HG03039 (cell line): ENCODE measurements at regions not wholly inside any gene's neighbourhood (a gene's known extent, or its start where the extent isn't known, plus 50 kb on each side); places are given as distances from the start of the nearest gene placed in this dataset.

Experiments used
- ATAC-seq: cut with Tn5 transposase; IDR thresholded peaks from one replicate; pipeline ENCODE4 v1.9.1; 2021; ENCODE audit warnings: mild to moderate bottlenecking, moderate library complexity; ENCODE audit not compliant: unreplicated experiment

DNA sequence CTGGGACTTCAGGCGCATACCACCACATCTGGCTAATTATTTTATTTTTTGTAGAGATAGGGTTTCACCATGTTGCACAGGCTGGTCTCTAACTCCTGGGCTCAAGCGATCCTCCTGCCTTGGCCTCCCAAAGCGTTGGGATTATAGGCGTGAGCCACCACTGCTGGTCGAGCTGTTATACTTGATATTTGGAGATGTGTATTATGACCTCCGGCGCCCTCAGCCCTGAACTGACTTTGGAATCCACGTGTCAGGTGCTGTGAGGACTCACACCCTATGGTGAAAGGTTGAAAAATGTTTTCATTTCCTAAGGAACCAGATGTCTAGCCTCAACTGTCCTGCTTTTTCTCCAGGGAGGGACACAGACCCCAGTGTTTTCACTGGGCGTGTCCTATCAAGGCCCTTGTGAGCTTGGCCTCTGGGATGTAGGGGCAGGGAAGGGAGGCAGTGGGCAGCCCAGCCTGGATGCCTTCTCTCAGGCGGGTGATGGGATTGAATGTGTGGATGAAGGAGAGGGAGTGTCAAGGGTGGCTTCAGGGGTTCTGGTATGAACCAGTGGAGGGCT lies 56.4 kb upstream of the HAAO start:
- ATAC-seq, result no peak

DNA sequence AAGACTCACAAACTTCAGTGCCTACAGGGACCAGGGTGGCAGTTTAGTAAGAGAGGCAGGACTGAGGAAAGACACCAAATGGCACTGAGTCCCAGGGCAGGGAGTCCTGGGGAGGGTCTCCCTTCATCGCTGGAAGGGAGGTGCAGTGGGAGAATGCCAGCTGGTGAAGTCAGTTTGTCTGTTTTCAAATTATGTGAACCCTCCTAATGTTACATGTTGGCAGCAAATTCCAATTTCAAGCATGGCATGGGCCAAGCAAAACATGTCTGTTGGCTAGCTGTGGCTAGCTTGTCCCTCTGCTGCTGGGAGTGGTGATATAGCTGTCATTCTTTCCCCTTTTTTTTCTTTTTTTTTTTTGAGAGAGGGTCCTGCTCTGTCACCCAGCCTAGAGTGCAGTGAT lies 55.9 kb upstream of the HAAO start:
- no peak for ATAC-seq

DNA sequence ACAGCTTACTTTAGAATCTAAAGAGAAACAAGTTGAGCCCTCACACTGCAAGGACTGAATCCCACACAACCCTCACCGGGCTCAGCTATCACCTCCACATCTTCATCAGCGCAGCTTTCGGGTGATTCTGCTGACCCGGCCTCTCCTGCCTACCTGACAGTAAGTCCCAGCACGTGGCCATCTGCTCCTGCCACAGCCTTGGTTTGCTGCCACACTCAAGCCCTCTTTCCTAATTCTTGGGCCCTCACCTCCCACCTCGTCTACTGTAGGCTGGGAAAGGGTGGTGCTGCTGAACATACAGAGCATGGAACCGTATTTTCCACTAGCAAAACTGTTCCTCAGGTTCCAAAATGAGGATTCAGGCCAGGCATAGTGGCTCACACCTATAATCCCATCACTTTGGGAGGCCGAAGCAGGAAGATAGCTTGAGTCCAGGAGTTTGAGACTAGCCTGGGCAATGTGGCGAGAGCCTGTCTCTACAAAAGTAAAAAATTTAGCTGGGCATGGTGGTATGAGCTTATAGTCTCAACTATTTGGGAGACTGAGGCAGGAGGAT lies 55.3 kb upstream of the HAAO start:
- no peak for ATAC-seq

DNA sequence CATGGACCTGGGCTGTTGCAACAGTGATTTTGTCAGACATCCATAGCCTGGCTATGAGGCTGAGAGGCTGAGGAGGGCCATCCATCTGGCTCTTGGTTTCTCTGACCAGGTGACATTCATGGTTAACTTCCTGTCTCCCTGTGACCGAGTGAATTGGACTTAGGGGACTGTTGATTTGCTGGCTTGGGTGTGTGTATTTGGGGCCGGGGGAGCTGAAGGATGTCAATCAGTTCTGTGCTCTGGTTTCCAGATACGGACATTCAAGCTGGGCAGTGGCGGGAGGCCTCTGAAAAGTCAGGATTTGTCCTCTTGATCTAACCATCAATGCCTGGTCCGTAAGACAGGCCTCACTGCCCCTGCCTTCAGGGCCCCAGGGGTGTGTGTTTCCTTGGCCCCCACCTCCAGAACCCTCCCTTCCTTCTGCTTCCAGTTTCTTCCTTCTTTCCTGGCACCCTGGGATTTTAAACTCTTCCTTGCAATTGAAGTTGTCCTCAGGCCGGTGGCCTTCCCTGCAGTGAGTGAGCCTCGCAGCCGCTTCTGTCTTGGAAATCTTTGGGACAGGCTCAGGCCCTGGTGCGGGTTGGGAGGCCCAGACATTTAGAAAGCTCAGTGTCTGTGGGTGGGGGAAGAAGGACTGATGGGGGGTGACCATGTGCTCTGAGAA lies 54.7 kb upstream of the HAAO start:
- no peak for ATAC-seq

DNA sequence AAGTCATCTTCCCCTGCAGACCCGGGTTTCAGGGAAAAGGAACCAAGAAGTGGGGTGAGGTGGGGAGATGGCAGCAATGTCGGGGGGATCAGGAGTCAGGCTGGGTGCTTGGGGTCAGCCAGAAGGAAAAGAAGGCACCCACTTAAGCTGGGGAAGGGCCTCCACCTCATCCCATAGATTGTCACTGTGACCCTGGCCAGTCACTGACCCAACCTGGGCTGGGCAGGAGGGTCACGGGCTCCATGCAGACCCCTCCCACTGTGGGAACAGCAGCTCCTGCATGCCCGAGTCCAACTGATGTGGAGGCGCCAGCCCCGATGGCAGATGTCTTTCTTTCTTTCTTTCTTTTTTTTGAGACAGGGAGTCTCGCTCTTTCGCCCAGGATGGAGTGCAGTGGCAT lies 53.6 kb upstream of the HAAO start:
- ATAC-seq, result no peak

DNA sequence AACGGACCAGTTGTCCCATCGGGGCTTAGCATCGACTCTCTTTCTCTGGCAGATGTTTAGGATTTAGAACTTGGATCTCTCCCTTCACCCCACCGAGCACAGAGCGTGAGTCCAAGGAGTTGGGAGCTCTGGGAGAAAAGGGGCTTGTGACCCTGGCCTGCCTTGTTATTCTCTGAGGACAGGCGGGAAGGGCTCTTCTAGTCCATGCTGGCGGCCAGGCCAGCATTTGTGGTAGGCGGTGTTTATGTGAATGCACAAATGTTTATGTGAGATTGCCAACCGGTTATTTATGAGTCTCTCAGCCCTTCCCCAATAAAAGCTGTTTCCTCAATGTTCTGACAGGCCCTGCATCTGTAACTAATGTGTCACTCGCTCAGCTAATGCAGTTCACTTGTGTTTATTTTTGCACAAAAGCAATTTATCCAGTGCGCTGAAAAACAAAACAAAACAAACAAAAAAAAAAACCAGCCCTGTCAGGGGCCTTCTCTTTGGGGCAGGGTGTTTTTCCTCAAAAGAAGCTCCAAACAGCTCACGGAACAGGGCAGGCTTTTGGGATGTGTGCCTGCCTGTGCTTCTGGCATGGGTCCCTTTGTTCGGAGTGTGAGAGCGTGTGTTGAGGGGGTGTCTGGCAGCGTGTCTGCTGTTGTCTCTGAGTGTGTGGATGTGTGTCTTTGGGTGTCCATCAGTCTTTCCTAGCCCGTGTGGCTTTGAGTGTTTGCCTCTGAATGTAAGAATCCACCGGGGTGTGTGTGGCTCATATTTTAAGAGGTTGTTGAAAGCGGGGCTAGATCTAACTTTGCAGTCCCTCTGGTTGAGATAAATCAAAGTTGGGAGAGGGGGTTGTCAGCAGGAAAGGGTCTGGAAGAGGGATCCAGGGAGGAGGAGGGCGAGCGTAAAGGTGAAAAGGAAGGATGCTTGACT lies 52.8 kb upstream of the HAAO start:
- ATAC-seq, result no peak

DNA sequence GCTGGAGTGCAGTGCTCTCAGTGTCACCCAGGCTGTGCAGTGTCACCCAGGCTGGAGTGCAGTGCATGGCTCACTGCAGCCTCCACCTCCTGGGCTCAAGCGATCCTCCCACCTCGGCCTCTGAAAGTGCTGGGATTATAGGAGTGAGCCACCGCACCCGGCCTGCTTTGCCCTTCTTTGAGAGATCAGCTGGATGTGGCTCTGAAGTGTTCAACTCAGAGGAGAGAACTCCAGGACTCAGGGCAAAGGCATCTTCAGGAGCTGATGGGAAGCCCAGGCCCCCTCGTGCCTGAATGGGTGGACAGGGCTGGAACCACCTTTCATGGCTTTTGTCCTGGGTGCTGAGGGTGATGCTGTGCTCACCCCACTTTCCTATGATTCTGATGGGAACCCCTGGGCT lies 52.0 kb upstream of the HAAO start:
- no peak for ATAC-seq

DNA sequence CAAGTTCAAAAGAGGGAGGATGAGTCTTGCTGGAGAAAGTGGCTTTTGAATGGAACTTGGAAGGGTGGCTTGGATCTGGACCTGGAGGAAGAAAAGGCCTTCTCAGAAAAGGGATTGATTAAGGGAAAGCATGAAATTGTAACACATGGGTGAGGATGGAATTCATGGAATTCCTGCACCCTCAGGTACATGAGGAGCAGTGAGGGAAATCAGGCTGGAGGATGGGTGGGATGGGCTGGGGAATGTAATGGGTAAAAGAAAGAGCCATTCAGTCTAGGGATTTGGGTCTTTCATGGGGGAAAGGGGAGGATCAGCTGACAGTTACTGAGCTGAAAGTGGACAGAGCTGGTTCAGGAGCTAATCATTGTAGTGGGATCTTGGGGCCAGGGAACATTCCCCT lies 51.2 kb upstream of the HAAO start:
- ATAC-seq, result no peak

DNA sequence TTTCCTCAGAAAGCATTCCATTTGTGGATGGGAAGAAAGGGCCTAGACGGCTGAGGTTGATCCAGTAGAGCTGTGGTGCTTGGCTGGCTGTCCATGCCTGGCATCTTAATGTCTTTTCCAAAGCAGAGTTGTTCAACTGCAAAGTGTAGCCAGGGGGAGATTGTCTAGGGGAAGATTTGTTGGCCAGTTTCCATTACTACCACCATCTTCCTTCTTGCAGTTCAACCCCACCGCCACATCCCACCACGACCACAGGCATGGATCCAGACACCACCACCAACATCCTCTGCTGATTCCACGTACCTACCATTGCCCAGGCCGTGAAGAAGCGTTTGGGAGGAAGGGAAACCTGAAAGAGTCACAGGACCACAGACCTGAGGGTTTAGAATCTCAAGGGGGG lies 50.7 kb upstream of the HAAO start:
- ATAC-seq, result no peak

DNA sequence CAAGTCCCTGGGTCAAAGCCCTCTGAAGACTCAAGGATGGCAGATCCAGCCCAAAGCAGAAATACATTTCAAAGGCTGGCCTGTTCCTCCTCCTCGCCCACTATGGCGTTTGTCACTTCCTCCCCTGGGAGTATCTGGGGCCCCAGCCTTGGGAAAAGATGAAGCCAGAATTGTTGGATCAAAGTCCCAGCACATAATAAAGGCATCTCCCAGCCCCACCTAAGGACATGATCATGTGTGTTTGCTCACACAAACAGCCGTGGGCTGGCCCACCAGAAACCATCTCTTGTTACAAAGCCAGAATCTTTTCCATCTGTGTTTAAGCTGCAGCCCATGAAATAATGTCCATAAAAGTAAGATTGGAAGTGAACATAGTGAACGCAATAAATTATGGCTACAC lies 50.1 kb upstream of the HAAO start:
- ATAC-seq, result no peak
